Effector memory CD4-positive, alpha-beta T cell (primary cell): ENCODE measurements at regions not wholly inside any gene's neighbourhood (a gene's known extent, or its start where the extent isn't known, plus 50 kb on each side); places are given as distances from the start of the nearest gene placed in this dataset.

Experiments used
- DNase-seq, 3 donors: peaks; one replicate each; pipeline ENCODE4 v3.0.0-alpha.2; 2020
- H3K27ac ChIP-seq: 2 replicates; pipeline ENCODE4 v1.7.0; 2013; ENCODE audit warnings: mild to moderate bottlenecking, low read length, moderate library complexity; ENCODE audit not compliant: insufficient read depth, poor library complexity, severe bottlenecking
- H3K27me3 ChIP-seq: replicated peaks from 2 replicates; pipeline ENCODE4 v1.7.0; 2013; ENCODE audit warnings: mild to moderate bottlenecking, low read length; ENCODE audit not compliant: insufficient read depth, control insufficient read depth, poor library complexity, severe bottlenecking
- H3K36me3 ChIP-seq: 2 replicates; pipeline ENCODE4 v1.7.0; 2013; ENCODE audit warnings: mild to moderate bottlenecking, low read length, moderate library complexity; ENCODE audit not compliant: control insufficient read depth, insufficient read depth
- H3K4me1 ChIP-seq: 2 replicates; pipeline ENCODE4 v1.7.0; 2013; ENCODE audit warnings: low read length, mild to moderate bottlenecking; ENCODE audit not compliant: control insufficient read depth, insufficient read depth, poor library complexity, severe bottlenecking
- H3K4me3 ChIP-seq: 2 replicates; pipeline ENCODE4 v1.7.0; 2013; ENCODE audit warnings: low read length, low read depth, mild to moderate bottlenecking; ENCODE audit not compliant: insufficient read depth, poor library complexity, severe bottlenecking
- H3K9me3 ChIP-seq: 2 replicates; pipeline ENCODE4 v1.7.0; 2013; ENCODE audit warnings: mild to moderate bottlenecking, low read length, moderate library complexity; ENCODE audit not compliant: control insufficient read depth

DNA sequence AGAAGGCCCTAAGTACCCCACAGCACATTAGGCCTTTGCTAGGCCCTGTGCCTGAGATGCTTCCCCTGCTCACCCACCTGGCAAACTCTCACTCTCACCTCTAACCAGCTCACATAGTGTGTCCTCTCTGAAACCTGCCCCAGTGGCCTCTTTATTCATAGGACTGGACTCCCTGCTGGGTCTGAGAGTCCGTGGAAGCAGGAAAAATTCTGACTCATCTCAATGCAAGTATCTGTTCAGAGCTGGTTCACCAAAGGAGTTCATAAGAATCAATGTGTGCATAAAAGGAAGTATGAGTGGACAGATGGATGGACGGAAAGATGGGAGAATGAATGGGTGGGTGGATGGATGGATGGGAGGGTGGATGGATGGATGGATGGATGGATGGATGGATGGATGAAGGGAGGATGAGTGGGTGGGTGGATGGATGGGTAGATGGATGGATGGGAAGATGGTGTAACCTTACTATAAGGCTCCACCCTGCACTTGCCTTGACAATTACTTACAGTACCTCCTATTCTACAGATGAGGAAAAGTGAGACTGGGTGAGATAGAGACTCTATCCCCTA, 111.2 kb upstream of the ZMIZ1 start:
- Histone ChIP-seq H3K27me3 (no peaks in the 10 kb centered on the region), H3K9me3 (no peaks in the 10 kb centered on the region), H3K4me1 (no peaks in the 10 kb centered on the region), H3K36me3 (no peaks in the 10 kb centered on the region), H3K4me3 (no peak overlapping the region), H3K27ac (no peak overlapping the region)
- DNase-seq, result no peak

DNA sequence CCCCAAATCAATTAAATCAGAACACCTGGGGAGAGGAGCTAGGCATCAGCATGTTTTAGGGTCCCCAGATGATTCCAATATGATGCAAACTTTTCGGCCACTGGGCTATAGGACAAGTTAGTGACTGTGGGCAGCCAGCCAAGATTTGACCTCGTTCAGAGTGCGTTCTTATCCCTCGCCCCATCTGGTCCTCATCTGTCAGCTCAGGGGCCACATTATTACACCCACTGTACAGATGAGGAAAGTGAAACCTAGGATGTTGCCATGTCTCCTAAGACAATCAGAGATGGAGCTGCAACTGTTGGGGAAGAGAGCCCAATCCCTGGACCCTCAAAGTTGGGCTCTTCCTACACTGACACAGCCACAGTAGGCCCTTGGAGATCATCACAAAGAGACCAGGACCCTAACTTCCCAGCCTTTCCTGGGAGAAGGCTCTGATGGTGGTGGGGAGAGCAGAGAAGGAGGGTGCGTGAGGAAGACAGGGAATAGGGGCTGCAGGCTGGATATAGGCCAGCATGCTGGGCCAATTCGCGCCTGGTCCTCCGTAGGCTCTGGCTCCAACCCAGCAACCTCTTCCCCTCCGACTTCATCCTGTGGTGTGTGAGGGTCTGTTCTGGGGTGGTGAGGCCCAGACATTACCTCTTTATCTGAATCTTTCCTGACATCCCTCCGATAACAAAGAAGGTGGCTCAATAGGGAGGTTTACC, 109.4 kb upstream of the ZMIZ1 start:
- no peak for DNase-seq
- Histone ChIP-seq H3K27ac (no peak overlapping the region), H3K9me3 (no peaks in the 10 kb centered on the region), H3K4me1 (no peaks in the 10 kb centered on the region), H3K4me3 (no peak overlapping the region), H3K36me3 (no peaks in the 10 kb centered on the region), H3K27me3 (no peaks in the 10 kb centered on the region)

- H3K27me3 ChIP-seq, result no peaks in the 10 kb centered on the region
These were observed 108.9 kb upstream of the ZMIZ1 start for GRCh38 chr10:78959924-78960285.

DNA sequence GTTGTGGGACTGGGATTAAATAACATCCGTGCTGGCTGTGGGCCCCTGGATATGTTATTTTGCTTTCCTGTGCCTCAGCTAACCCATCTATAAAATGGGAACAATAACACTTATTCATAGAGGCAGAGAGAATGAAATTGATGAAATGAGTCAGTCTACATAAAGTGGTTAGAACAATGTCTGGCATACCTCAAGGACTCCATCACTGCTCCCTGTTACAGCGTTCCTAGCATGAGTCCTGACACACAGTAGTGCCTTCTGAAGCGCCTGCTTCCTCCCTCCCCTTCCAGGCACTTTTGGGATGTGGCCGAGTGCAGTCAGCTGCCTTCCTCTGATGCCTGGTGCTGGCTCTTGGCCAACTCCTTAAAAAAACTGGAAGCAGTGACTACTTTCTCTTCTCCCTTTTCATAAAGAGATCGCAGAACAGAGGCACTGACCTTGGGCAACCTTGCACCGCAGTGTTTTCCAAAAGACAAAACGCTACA, 108.4 kb upstream of the ZMIZ1 start:
- Histone ChIP-seq H3K27me3 (no peaks in the 10 kb centered on the region), H3K36me3 (no peaks in the 10 kb centered on the region), H3K27ac (no peak overlapping the region), H3K4me1 (no peaks in the 10 kb centered on the region), H3K4me3 (no peak overlapping the region), H3K9me3 (no peaks in the 10 kb centered on the region)
- DNase-seq, result no peak

More at GRCh38 chr10:78959924-78960285, 108.9 kb upstream of the ZMIZ1 start:
- Histone ChIP-seq H3K27ac (no peak overlapping the region), H3K9me3 (no peaks in the 10 kb centered on the region), H3K36me3 (no peaks in the 10 kb centered on the region), H3K4me3 (no peak overlapping the region), H3K4me1 (no peaks in the 10 kb centered on the region)
- DNase-seq, result no peak

DNA sequence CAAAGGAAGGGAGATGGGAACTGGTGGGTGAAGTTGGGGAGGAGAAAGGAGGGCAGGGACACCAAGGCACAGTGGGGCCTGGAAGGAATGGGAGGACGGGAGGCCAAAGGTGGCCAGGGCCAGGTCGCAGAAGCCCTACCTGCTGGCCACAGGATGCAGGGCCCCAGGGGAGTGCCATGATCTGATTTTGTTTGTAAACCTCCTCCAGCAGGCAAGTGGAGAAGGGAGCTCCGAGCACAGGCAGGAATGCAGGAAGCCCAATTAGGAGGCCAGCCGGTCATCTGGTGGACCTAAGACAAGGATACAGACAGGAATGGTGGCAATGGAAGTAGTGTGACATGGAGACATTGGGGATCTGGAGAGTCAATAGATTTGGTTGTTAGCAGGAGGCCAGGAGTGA, 107.0 kb upstream of the ZMIZ1 start:
- Histone ChIP-seq H3K9me3 (no peaks in the 10 kb centered on the region), H3K36me3 (no peaks in the 10 kb centered on the region), H3K27me3 (no peaks in the 10 kb centered on the region), H3K4me1 (no peaks in the 10 kb centered on the region), H3K4me3 (no peak overlapping the region), H3K27ac (no peak overlapping the region)
- DNase-seq, result no peak

DNA sequence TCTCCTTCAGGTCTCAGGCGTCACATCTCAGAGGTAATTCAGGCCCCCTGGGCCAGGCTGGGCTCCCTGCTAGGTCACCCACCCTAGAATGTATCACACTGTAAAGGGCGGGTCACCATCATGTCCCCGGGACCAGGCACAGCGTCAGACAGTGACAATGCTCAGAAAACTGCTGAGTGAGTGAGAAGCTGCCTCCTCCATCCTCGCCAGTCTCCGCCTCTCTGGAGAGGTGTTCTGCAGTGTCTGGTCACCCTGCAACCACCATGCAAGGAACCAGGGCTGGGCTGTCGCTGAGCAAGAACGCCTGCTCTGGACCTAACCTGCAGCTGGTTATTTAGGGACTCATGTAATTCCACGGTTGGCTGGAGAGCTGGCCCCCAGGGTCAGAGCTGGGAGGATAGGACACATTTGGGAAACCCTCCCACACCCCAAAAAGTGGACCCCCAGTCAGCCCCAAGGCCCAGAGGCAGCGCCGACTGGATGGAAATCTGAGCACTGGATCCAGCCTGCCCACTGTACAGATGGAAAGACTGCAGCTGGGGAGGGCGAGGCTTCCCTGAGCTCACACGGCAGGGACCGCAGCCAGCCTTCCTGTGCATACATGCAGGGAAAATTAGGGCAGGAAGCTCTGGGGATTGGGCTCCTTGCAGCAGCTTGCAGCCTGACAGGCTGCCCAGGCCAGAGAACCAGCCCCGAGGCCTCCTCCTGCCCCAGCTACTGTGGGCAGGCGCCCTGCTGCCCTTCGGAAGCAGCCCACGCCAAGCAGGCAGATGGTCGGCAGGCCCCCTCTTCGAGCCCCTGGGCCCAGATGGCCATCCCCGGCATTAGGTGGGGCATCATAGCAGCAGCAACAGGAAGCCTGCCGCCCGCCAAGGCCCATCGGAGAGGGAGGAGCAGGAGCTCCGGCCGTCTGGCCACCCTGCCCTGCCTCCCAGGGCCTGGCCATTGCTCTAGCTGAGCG, 105.4 kb upstream of the ZMIZ1 start:
- Histone ChIP-seq H3K27ac (no peak overlapping the region), H3K4me3 (no peak overlapping the region), H3K27me3 (no peaks in the 10 kb centered on the region), H3K9me3 (no peaks in the 10 kb centered on the region), H3K4me1 (no peaks in the 10 kb centered on the region), H3K36me3 (no peaks in the 10 kb centered on the region)
- DNase-seq, result no peak

- no peaks in the 10 kb centered on the region for H3K27me3 ChIP-seq
- no peaks in the 10 kb centered on the region for H3K4me1 ChIP-seq
- no peak overlapping the region for H3K27ac ChIP-seq
- no peaks in the 10 kb centered on the region for H3K9me3 ChIP-seq
- DNase-seq, result no peak
- H3K36me3 ChIP-seq, result no peaks in the 10 kb centered on the region
- no peak overlapping the region for H3K4me3 ChIP-seq
These were observed 104.4 kb upstream of the ZMIZ1 start for GRCh38 chr10:78964274-78964951.

DNA sequence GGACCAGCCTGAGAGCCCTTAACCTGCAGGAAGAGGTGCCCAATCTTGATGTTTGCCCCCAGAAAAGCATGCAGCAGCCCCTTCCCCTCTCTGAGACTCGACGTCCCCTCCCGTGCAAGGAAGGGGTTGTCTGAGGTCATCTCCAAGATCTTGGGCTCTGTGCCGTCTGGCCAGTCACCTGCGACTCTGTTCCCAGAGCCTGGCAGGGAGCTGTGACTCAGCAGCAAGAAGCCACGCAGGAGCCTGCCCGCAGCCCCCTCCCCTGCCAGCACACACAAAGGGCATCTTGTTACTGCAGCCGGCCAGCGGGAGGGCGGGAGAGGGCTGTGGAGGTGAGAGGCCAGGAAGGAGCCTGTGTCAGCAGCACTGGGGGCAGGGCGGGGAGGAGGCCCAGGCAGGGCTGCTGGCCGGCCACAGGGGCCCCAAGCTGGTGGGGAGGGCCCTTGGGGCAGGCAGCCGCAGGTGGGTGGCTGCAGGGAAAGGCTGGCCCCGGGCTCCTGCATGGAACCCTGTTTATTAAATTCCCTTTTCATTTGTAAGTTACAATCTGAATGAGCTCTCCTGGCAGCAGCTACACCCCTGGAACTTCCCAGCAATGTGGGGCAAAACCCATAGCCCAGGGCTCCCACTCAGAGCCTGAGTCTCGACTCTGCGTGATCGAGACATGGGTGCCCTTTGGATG, 103.7 kb upstream of the ZMIZ1 start:
- Histone ChIP-seq H3K9me3 (no peaks in the 10 kb centered on the region), H3K27me3 (no peaks in the 10 kb centered on the region), H3K4me3 (no peak overlapping the region), H3K27ac (no peak overlapping the region), H3K36me3 (no peaks in the 10 kb centered on the region), H3K4me1 (no peaks in the 10 kb centered on the region)
- DNase-seq, result no peak

- Histone ChIP-seq H3K36me3 (no peaks in the 10 kb centered on the region), H3K4me1 (no peaks in the 10 kb centered on the region), H3K27ac (no peak overlapping the region), H3K27me3 (no peaks in the 10 kb centered on the region), H3K4me3 (no peak overlapping the region), H3K9me3 (no peaks in the 10 kb centered on the region)
- no peak for DNase-seq
These were observed 102.5 kb upstream of the ZMIZ1 start for GRCh38 chr10:78966182-78966787.
